CMK (cell line): ENCODE measurements at regions not wholly inside any gene's neighbourhood (a gene's known extent, or its start where the extent isn't known, plus 50 kb on each side); places are given as distances from the start of the nearest gene placed in this dataset.

ENCODE experiments used
- DNase-seq: peaks from one replicate; pipeline ENCODE4 v3.0.0-alpha.2; 2010; ENCODE audit warnings: low read depth

- DNase-seq, result no peak
Measured at GRCh38 chr1:29966526-29967045, 730.3 kb downstream of the PTPRU start.

GRCh38 chr1:29964718-29965533 lies 728.6 kb downstream of the PTPRU start:
- DNase-seq, result no peak

GRCh38 chr1:29963946-29964345 lies 727.6 kb downstream of the PTPRU start:
- no peak for DNase-seq

- DNase-seq, result no peak
Measured at GRCh38 chr1:29962831-29963247, 726.5 kb downstream of the PTPRU start.

GRCh38 chr1:29962336-29962735 lies 726.0 kb downstream of the PTPRU start:
- no peak for DNase-seq

GRCh38 chr1:29961293-29962059 lies 725.2 kb downstream of the PTPRU start:
- no peak for DNase-seq

GRCh38 chr1:29960876-29961275 lies 724.6 kb downstream of the PTPRU start:
- no peak for DNase-seq

GRCh38 chr1:29960156-29960755 lies 723.9 kb downstream of the PTPRU start:
- DNase-seq, result no peak

- no peak for DNase-seq
Measured at GRCh38 chr1:29959356-29959755, 723.0 kb downstream of the PTPRU start.

GRCh38 chr1:29958271-29958670 lies 721.9 kb downstream of the PTPRU start:
- DNase-seq, result no peak

- DNase-seq, result no peak
Measured at GRCh38 chr1:29956349-29957030, 720.2 kb downstream of the PTPRU start.

- DNase-seq, result no peak
Measured at GRCh38 chr1:29954591-29954990, 718.3 kb downstream of the PTPRU start.

GRCh38 chr1:29953961-29954360 lies 717.6 kb downstream of the PTPRU start:
- DNase-seq, result no peak

GRCh38 chr1:29949676-29950075 lies 713.4 kb downstream of the PTPRU start:
- no peak for DNase-seq

- no peak for DNase-seq
Measured at GRCh38 chr1:29948581-29948980, 712.3 kb downstream of the PTPRU start.

- DNase-seq, result no peak
Measured at GRCh38 chr1:29946057-29946456, 709.7 kb downstream of the PTPRU start.

- DNase-seq, result no peak
Measured at GRCh38 chr1:29945426-29945825, 709.1 kb downstream of the PTPRU start.

- DNase-seq, result no peak
Measured at GRCh38 chr1:29944253-29944905, 708.1 kb downstream of the PTPRU start.

- DNase-seq, result no peak
Measured at GRCh38 chr1:29943034-29943433, 706.7 kb downstream of the PTPRU start.

GRCh38 chr1:29939079-29939478 lies 702.8 kb downstream of the PTPRU start:
- no peak for DNase-seq

GRCh38 chr1:29937356-29937755 lies 701.0 kb downstream of the PTPRU start:
- no peak for DNase-seq
